ENCODE measurements at regions not wholly inside any gene's neighbourhood (a gene's known extent, or its start where the extent isn't known, plus 50 kb on each side); places are given as distances from the start of the nearest gene placed in this dataset.

- Histone ChIP-seq H3K4me3 (no peak overlapping the region), H3K9me3 (no peaks in the 10 kb centered on the region), H3K27ac (no peak overlapping the region), H3K27me3 (replicated peaks; ENCODE audit: insufficient read depth) (no peaks in the 10 kb centered on the region), H3K4me1 (ENCODE audit: control insufficient read depth in 1 of 2, low read depth in 2 of 2) (no peaks in the 10 kb centered on the region), H3K36me3 (no peaks in the 10 kb centered on the region)
- no peak for TF ChIP-seq CTCF (IDR thresholded peaks at IDR 0.05)
- DNase-seq (ENCODE audit: low spot score) (no peak), ATAC-seq (ENCODE audit: insufficient number of reproducible peaks, low FRiP score, low read depth) (no peak)
Observed at GRCh38 chr12:5374713-5375112, 57.2 kb upstream of the NTF3 start.

GRCh38 chr12:5375547-5376295, 56.2 kb upstream of the NTF3 start:
- TF ChIP-seq CTCF (IDR thresholded peaks at IDR 0.05): no peak
- ATAC-seq (ENCODE audit: insufficient number of reproducible peaks, low FRiP score, low read depth): no peak
- H3K9me3 ChIP-seq: no peaks in the 10 kb centered on the region
- no peak for DNase-seq (ENCODE audit: low spot score)
- H3K27ac ChIP-seq: no peak overlapping the region
- no peaks in the 10 kb centered on the region for H3K27me3 ChIP-seq (replicated peaks; ENCODE audit: insufficient read depth)
- H3K36me3 ChIP-seq: no peaks in the 10 kb centered on the region
- H3K4me1 ChIP-seq (ENCODE audit: control insufficient read depth in 1 of 2, low read depth in 2 of 2): no peaks in the 10 kb centered on the region
- H3K4me3 ChIP-seq: no peak overlapping the region

GRCh38 chr12:5376591-5377207, 55.2 kb upstream of the NTF3 start:
- H3K4me3 ChIP-seq: no peak overlapping the region
- no peaks in the 10 kb centered on the region for H3K4me1 ChIP-seq (ENCODE audit: control insufficient read depth in 1 of 2, low read depth in 2 of 2)
- ATAC-seq (ENCODE audit: insufficient number of reproducible peaks, low FRiP score, low read depth) (no peak), DNase-seq (ENCODE audit: low spot score) (no peak)
- no peaks in the 10 kb centered on the region for H3K9me3 ChIP-seq
- no peaks in the 10 kb centered on the region for H3K27me3 ChIP-seq (replicated peaks; ENCODE audit: insufficient read depth)
- no peak for TF ChIP-seq CTCF (IDR thresholded peaks at IDR 0.05)
- H3K27ac ChIP-seq: no peak overlapping the region
- no peaks in the 10 kb centered on the region for H3K36me3 ChIP-seq

GRCh38 chr12:5377997-5378592, 53.8 kb upstream of the NTF3 start:
- no peaks in the 10 kb centered on the region for H3K4me1 ChIP-seq (ENCODE audit: control insufficient read depth in 1 of 2, low read depth in 2 of 2)
- TF ChIP-seq CTCF (IDR thresholded peaks at IDR 0.05): no peak
- H3K36me3 ChIP-seq: no peaks in the 10 kb centered on the region
- H3K27me3 ChIP-seq (replicated peaks; ENCODE audit: insufficient read depth): no peaks in the 10 kb centered on the region
- ATAC-seq (ENCODE audit: insufficient number of reproducible peaks, low FRiP score, low read depth) (no peak), DNase-seq (ENCODE audit: low spot score) (no peak)
- no peak overlapping the region for H3K4me3 ChIP-seq
- H3K9me3 ChIP-seq: no peaks in the 10 kb centered on the region
- no peak overlapping the region for H3K27ac ChIP-seq

GRCh38 chr12:5379749-5380496, 52.0 kb upstream of the NTF3 start:
- DNase-seq (ENCODE audit: low spot score) (no peak), ATAC-seq (ENCODE audit: insufficient number of reproducible peaks, low FRiP score, low read depth) (no peak)
- H3K4me1 ChIP-seq (ENCODE audit: control insufficient read depth in 1 of 2, low read depth in 2 of 2): no peaks in the 10 kb centered on the region
- no peaks in the 10 kb centered on the region for H3K36me3 ChIP-seq
- TF ChIP-seq CTCF (IDR thresholded peaks at IDR 0.05): no peak
- H3K27me3 ChIP-seq (replicated peaks; ENCODE audit: insufficient read depth): no peaks in the 10 kb centered on the region
- no peaks in the 10 kb centered on the region for H3K9me3 ChIP-seq
- H3K27ac ChIP-seq: no peak overlapping the region
- no peak overlapping the region for H3K4me3 ChIP-seq

All from thoracic aorta (tissue), 2 donors.